WI38 (cell line): ENCODE measurements at regions not wholly inside any gene's neighbourhood (a gene's known extent, or its start where the extent isn't known, plus 50 kb on each side); places are given as distances from the start of the nearest gene placed in this dataset.
A peak's percentile ranks its signal among the peaks of the same experiment; 100 is the strongest.
"Not testable (repeated sequence)": the region's sequence is repeated elsewhere in the genome, so short reads cannot be mapped to it uniquely, and the experiment has no call there.

ENCODE experiments used
- H3K4me3 ChIP-seq: 2 replicates; pipeline ENCODE4 v1.5.1; 2011; ENCODE audit warnings: low read depth, mild to moderate bottlenecking, control low read depth, low read length
- TF ChIP-seq, protein P1 (sequence below): IDR thresholded peaks from 2 replicates; pipeline ENCODE4 v1.5.1; 2012; ENCODE audit warnings: low read depth, mild to moderate bottlenecking, control low read depth, low read length

DNA sequence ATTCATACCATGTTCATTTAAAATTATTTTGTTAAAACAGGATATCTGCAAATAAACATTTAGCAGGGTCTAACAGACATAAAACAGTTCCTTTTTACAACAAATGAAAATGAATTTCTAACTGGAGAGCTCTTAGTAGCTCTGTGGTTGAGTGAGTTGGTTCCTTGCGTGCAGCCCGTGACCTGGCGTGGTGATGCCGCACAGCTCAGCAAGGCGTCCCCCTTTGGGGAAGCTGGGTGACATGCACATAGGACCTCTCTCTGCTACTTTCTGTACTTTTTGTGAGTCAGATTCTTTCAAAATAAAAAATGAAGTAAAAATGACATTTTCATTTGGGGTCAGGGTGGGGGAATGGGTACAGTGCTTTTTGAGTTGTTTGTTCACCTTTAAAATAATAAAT, 75.9 kb downstream of the NPIPB11 start:
- H3K4me3 ChIP-seq, result not testable (repeated sequence)

DNA sequence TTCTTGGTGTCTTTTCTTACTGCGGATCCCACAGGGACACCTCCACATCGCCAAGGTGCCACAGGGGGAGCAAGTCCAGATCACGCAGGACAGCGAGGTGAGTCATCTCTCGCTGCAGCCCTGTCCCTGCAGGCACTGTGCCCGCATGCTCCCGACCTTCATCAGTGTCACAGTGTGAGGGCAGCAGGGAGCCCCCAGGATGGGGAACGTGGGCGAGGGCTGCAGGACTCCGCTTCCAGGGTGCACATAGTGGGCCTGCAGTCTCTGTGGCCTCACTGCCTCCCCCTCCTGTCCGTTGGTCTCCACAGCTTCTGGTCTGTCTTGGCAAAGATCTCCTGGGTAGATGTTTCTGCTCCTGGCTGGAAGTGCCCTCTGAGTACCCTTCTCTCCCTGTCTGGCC, 78.0 kb downstream of the NPIPB11 start:
- H3K4me3 ChIP-seq, result peak overlapping the region; percentile 31

DNA sequence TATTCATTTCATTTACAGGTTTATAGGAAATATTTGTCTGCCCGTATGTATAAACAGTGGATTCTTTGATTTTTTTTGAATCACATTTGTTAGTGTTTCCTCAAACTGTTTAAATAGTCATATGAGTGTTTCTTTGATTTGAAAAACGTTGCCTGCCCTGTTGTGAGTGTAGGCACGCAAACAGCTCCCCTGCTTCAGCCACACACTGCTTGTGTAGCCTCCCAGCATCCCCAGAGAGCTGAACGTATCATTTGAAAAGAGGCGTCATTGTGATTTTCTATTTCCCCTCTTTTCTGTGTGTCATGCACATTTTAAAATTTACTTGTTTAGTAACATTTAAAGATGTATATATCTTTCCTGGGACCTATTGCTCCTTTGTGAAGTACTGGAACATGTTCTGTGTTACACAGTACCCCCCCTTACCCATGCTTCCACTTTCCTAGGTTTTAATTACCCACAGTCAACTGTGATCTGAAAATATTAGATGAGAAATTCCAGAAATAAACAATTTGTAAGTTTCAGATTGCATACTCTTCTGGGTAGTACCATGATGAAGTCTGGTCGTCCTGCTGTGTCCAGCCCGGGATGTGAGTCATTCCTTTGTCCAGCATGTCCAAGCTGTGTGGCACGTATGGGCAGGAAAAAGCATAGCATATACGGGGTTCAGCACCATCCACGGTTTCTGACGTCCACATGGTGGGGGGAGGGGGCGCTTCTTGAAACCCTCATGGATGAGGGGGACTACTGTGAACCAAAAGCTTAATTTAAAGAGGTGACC, 78.7 kb downstream of the NPIPB11 start:
- not testable (repeated sequence) for H3K4me3 ChIP-seq

DNA sequence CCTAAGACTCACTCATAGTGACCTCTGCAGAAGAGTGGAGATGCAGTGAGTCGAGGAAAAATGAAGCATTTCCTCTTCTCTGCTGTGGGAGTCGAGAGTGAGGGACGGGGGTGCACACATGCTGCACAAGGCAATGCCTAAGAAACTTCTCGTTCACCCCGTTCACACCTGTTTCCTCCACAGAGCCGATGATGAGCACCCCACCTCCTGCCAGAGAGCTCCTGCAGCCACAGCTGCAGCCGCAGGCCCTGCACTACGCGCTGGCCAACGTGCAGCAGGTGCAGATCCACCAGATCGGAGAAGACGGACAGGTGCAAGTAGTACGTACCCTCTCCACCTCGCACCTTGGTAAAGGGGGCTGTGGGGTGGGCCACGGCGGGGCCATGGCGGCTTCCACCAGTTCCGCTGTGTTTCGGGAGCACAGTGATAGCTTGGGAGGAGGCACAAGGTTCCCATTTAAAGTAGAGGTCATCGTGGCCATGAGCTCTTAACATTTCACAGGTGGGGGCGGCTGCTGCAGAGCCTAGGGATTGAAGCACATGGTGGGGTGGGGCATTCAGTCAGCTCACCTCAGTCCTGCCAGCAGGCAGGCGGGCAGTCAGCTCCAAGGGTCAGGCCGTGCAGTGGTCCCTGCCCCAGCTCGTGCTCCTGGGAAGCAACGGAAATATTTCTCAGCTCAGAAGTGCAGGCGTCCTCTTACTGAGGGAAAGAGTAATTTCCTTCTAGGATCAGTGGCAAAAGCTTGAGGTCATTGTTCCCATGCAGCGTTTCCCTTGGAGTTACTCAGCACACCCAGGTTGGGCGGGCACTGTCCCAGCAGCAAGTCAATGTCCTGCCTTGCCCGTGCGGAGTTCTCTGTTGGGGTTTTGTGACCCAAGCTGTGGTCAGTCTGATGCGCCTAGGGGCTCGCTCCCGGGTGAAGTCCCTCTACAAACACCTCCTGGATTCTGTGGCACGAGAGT, 80.1 kb downstream of the NPIPB11 start:
- not testable (repeated sequence) for H3K4me3 ChIP-seq

DNA sequence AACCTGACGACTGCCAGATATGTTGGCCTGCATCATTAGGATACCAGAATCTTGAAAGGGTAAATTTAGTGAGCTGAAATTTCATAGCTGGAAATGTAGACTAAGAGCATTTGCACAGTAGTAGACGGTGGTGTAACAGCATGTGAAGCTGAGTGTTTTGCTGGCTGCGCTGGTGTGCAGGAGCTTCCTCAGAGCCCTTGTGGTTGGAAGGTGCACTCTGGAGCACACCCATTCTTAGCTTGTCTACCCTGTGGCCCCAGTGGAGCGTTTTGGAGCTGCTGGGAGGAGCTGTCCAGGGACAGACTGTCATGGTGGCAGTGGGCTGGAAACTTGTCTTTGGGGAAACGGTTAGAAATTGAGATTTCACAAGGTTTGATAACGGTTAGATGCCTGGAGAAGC, 82.8 kb downstream of the NPIPB11 start:
- not testable (repeated sequence) for H3K4me3 ChIP-seq

DNA sequence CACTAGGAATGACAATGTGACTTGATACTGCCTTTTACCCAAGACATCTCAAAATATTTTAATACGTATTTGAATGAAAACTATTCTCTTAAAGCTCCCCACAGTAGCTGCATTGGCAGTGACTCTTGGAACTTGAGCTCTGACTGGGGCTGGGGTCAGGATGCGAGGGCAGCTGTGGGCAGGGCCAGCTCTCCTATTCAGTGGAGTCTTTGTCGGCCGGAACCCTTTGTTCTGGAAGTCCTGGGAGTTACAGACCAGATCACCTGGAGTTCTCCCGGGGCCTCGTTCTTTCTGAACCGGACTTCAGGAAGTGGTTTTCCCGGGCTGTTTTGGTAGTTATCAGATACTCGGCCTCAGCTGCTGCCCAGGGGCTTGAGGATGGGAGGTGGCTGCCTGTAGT, 84.9 kb downstream of the NPIPB11 start:
- H3K4me3 ChIP-seq, result no peak overlapping the region
- TF ChIP-seq, protein P1, sequence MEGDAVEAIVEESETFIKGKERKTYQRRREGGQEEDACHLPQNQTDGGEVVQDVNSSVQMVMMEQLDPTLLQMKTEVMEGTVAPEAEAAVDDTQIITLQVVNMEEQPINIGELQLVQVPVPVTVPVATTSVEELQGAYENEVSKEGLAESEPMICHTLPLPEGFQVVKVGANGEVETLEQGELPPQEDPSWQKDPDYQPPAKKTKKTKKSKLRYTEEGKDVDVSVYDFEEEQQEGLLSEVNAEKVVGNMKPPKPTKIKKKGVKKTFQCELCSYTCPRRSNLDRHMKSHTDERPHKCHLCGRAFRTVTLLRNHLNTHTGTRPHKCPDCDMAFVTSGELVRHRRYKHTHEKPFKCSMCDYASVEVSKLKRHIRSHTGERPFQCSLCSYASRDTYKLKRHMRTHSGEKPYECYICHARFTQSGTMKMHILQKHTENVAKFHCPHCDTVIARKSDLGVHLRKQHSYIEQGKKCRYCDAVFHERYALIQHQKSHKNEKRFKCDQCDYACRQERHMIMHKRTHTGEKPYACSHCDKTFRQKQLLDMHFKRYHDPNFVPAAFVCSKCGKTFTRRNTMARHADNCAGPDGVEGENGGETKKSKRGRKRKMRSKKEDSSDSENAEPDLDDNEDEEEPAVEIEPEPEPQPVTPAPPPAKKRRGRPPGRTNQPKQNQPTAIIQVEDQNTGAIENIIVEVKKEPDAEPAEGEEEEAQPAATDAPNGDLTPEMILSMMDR, result no peak

DNA sequence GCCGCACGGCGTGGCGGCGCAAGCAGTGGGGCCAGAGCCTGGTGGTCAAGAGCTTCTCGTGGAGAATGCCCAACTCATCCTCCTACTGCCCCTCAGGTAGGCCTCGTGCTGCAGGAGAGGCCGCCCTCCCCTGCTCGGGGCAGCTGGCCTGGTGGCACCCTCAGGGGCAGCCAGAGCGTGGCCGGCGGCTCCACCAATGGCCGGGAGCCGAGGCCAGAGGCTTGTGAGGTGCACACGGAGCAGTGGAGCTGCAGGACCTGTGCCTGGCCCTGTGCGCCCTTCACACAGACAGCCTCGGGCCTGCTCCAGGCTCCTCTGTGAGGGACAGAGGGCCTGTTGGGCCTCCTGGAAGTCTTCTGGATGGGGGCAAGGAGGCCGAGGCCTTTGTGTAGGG, 85.5 kb downstream of the NPIPB11 start:
- TF ChIP-seq, protein P1, result no peak
- no peak overlapping the region for H3K4me3 ChIP-seq

DNA sequence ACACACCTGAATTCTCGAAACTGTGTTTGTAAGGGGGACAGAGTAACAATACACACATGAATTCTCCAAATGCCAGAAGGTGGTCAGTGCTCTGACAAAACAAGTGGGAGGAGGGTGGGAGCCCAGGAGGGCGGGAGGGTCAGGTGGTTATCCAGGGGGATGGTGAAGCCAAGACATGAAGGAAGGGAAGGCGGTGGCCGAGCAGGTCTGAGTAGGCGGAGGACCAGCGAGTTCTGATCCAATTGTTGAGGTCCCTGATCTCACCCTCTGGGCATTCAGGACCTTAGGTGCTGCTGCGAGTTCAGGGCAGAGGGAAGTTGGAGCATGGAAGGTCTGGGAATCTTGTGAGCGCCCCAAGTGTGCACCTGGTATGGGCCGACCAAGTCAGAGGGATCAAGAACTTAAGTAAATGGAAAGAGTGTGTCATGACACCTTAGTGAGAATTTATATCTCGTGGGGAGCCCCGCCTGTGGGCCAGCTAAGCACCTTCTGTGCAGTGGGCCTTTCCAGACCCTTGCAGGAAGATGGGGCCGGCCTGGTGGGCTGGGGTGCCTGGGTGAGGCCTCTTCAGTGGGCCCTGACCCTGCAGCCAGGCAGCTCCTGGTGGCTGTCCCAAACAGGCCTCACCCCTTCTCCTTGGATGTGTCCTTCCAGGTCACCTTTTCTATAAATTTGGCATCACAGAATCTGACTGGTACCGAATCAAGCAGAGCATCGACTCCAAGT, 86.1 kb downstream of the NPIPB11 start:
- H3K4me3 ChIP-seq, result no peak overlapping the region
- TF ChIP-seq, protein P1, result no peak

DNA sequence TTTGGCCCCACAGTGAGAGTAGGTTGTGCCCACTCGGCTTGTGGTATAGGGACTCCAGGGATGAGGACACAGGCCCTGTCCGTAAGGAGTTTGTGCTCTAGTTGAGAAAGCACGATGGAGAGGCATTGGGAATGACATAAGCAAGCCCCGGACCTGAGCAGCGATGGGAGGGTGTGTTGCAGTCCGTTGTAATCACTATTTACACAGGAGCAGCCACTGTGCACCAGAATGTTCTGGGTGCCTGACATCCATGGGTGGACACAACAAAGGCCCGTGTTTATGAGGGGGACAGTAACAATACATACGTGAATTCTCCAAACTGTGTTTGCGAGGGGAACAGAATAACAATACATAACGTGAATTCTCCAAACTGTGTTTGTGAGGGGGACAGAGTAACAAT, 86.8 kb downstream of the NPIPB11 start:
- TF ChIP-seq, protein P1, result no peak
- no peak overlapping the region for H3K4me3 ChIP-seq

DNA sequence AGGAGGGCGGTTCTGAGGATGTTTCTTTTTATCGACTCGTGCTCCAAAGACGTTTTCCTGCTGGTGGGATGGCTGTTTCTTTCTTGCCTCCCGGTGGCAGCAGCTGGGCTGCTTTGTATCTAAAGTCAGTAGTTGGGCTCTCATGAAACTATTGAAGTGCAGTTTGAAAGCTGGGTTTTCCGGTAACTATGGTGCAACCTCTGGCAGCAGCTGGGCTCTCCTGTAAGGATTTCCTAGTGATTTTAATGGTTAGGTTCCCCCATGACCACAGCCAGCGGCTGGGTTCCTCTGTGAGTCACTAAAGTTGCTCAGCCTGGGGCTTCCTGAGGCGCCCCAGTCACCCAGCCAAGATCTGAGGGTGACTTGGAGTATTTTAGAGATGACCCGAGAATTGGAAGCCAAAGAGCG, 87.9 kb downstream of the NPIPB11 start:
- H3K4me3 ChIP-seq, result not testable (repeated sequence)
